GM23338 (cell line): ENCODE measurements at regions not wholly inside any gene's neighbourhood (a gene's known extent, or its start where the extent isn't known, plus 50 kb on each side); places are given as distances from the start of the nearest gene placed in this dataset.

ENCODE experiments used
- ATAC-seq: fragments of 200-7000 bp; cut with Tn5 transposase; 3 replicates; pipeline ENCODE4 v1.9.1; 2020
- DNase-seq: peaks from one replicate; pipeline ENCODE4 v3.0.0-alpha.2; 2015; ENCODE audit warnings: low spot score
- H2AFZ ChIP-seq: fragments of 200-600 bp; sonication (generic); 2 replicates; pipeline ENCODE4 v1.8.0; 2016; ENCODE audit warnings: antibody characterized with exemption, mild to moderate bottlenecking, moderate library complexity
- H3F3A ChIP-seq: fragments of 200-600 bp; sonication (generic); replicated peaks from 2 replicates; pipeline ENCODE4 v1.8.0; 2017; ENCODE audit warnings: antibody characterized with exemption, mixed run types, low read depth
- H3K27ac ChIP-seq: fragments of 200-600 bp; sonication (generic); 2 replicates; pipeline ENCODE4 v1.6.1; 2016; ENCODE audit warnings: low read depth
- H3K27me3 ChIP-seq: fragments of 200-600 bp; sonication (generic); 2 replicates; pipeline ENCODE4 v1.8.0; 2016; ENCODE audit warnings: mild to moderate bottlenecking, mixed run types, moderate library complexity; ENCODE audit not compliant: insufficient read depth
- H3K36me3 ChIP-seq: fragments of 200-600 bp; sonication (generic); 2 replicates; pipeline ENCODE4 v1.8.0; 2016; ENCODE audit warnings: mild to moderate bottlenecking; ENCODE audit not compliant: insufficient read depth
- H3K4me1 ChIP-seq: fragments of 200-600 bp; sonication (generic); 2 replicates; pipeline ENCODE4 v1.8.0; 2016; ENCODE audit warnings: mild to moderate bottlenecking, moderate library complexity; ENCODE audit not compliant: insufficient read depth
- H3K4me2 ChIP-seq: fragments of 200-600 bp; sonication (generic); 2 replicates; pipeline ENCODE4 v1.7.1; 2017; ENCODE audit warnings: mixed run types
- H3K4me3 ChIP-seq: fragments of 200-600 bp; sonication (generic); 2 replicates; pipeline ENCODE4 v1.6.1; 2016; ENCODE audit warnings: mixed run types
- H3K79me2 ChIP-seq: fragments of 200-600 bp; sonication (generic); replicated peaks from 2 replicates; pipeline ENCODE4 v1.8.0; 2017; ENCODE audit warnings: mild to moderate bottlenecking; ENCODE audit not compliant: insufficient read depth
- H3K9me2 ChIP-seq: fragments of 200-600 bp; sonication (generic); 2 replicates; pipeline ENCODE4 v1.8.0; 2017; ENCODE audit not compliant: insufficient read depth
- H4K20me1 ChIP-seq: fragments of 200-600 bp; sonication (generic); replicated peaks from 2 replicates; pipeline ENCODE4 v1.8.0; 2017; ENCODE audit warnings: mild to moderate bottlenecking; ENCODE audit not compliant: insufficient read depth
- H3K27ac Mint-ChIP-seq: 2 replicates; pipeline ENCODE4 v1.8.0; 2020; ENCODE audit warnings: inconsistent platforms, mild to moderate bottlenecking, moderate library complexity, mixed read lengths
- H3K27me3 Mint-ChIP-seq: 3 replicates; pipeline ENCODE4 v1.8.0; 2022; ENCODE audit warnings: low read depth, mild to moderate bottlenecking, moderate library complexity, mixed read lengths, inconsistent platforms; ENCODE audit not compliant: insufficient read depth, poor library complexity
- H3K36me3 Mint-ChIP-seq: 3 replicates; pipeline ENCODE4 v1.8.0; 2021; ENCODE audit warnings: low read depth, mild to moderate bottlenecking, inconsistent platforms, moderate library complexity, mixed read lengths
- H3K4me1 Mint-ChIP-seq: 3 replicates; pipeline ENCODE4 v1.8.0; 2020; ENCODE audit warnings: mild to moderate bottlenecking, inconsistent platforms, mixed read lengths
- H3K4me3 Mint-ChIP-seq: 3 replicates; pipeline ENCODE4 v1.8.0; 2021; ENCODE audit warnings: moderate library complexity, mild to moderate bottlenecking, inconsistent platforms, mixed read lengths
- H3K9me3 Mint-ChIP-seq: 3 replicates; pipeline ENCODE4 v1.8.0; 2020; ENCODE audit warnings: moderate library complexity, mild to moderate bottlenecking, inconsistent platforms, mixed read lengths
- CREB1 ChIP-seq: fragments of 250-450 bp; sonication (Bioruptor Pico); IDR thresholded peaks from 2 replicates; pipeline ENCODE4 v1.5.0; 2020; ENCODE audit warnings: low read depth, mild to moderate bottlenecking, moderate library complexity
- ETS1 ChIP-seq: IDR thresholded peaks from 2 replicates; pipeline ENCODE4 v1.6.1; 2016; ENCODE audit warnings: antibody characterized with exemption
- EZH2 ChIP-seq: fragments of 200-600 bp; sonication (generic); IDR thresholded peaks from one replicate; pipeline ENCODE4 v1.8.0; 2017; ENCODE audit warnings: antibody characterized with exemption, mild to moderate bottlenecking, low read depth; ENCODE audit not compliant: unreplicated experiment
- EZH2phosphoT487 ChIP-seq: fragments of 200-600 bp; sonication (generic); IDR thresholded peaks from one replicate; pipeline ENCODE4 v1.8.1; 2018; ENCODE audit warnings: antibody characterized with exemption; ENCODE audit not compliant: unreplicated experiment
- JUNB ChIP-seq: IDR thresholded peaks from one replicate; pipeline ENCODE4 v1.6.1; 2016; ENCODE audit warnings: antibody characterized with exemption; ENCODE audit not compliant: unreplicated experiment
- NANOG ChIP-seq: IDR thresholded peaks from 2 replicates; pipeline ENCODE4 v1.6.1; 2016; ENCODE audit warnings: antibody characterized with exemption, borderline replicate concordance
- POLR2AphosphoS5 ChIP-seq: IDR thresholded peaks from 2 replicates; pipeline ENCODE4 v1.6.1; 2016; ENCODE audit warnings: antibody characterized with exemption, low read depth
- STAT1 ChIP-seq: IDR thresholded peaks from one replicate; pipeline ENCODE4 v1.6.1; 2016; ENCODE audit warnings: antibody characterized with exemption; ENCODE audit not compliant: unreplicated experiment
- ZNF114 ChIP-seq: fragments of 250-450 bp; sonication (Bioruptor Pico); IDR thresholded peaks from 2 replicates; pipeline ENCODE4 v1.5.0; 2020; ENCODE audit warnings: mild to moderate bottlenecking, moderate library complexity
- ZNF331 ChIP-seq: fragments of 250-450 bp; sonication (Bioruptor Pico); IDR thresholded peaks from 2 replicates; pipeline ENCODE4 v1.5.0; 2020; ENCODE audit warnings: low read depth, mild to moderate bottlenecking, moderate library complexity
- ZNF462 ChIP-seq: fragments of 250-450 bp; sonication (Bioruptor Pico); IDR thresholded peaks from 2 replicates; pipeline ENCODE4 v1.5.0; 2020; ENCODE audit warnings: mild to moderate bottlenecking, moderate library complexity
- TF ChIP-seq, protein P1 (sequence below), 2 experiments: fragments of 200-600 bp in 1 of 2; sonication (generic) in 1 of 2; conservative IDR thresholded peaks; 2 replicates each; pipeline versions ENCODE4 v1.5.1 to v1.6.1; 2016 to 2017; ENCODE audit warnings: antibody characterized with exemption in 2 of 2, low read depth in 2 of 2, mild to moderate bottlenecking in 2 of 2, moderate library complexity in 1 of 2
- TF ChIP-seq, protein P2 (sequence below): IDR thresholded peaks from one replicate; pipeline ENCODE4 v1.6.1; 2018; ENCODE audit warnings: antibody characterized with exemption; ENCODE audit not compliant: unreplicated experiment

DNA sequence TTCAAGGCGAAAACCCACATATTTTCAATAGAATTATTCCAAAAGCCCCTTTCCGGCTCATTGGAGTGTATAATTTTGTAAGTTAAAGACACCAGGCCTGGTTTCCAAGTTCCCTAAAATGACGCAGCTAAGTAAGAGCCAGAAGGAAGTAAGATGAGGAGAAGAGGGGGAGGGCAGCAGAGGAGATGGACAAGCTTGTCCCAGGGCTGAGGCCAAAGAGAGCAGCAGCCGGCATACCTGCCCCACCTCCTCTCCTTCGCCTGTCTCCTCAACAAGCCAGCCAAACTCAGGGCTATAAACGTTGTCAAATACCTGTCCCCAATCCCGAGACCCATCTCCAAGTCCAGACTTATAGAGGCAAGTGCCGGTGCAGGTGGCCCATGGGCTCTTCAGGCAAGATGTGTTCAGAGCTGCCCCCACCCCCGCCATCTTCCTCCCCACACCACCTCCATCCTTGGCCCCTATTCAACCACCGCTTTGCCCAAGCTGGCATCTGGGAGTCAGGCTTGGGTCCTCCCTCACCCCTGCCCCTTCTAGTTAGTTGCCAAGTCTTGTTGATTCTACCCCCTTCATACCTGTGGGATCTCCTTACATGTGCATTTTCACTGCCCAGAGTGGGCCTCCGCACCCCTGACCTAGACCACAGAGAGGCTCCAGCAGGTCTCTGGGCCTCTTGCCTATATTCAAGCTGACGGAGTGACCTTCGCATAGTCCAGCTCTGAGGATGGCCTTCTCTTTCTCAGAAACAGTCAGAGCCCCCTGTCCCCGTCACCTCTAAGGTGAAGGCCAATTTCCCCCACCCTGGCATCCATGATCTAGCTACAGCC, 75.7 kb upstream of the SIRPA start:
- Mint-ChIP-seq H3K36me3 (no peaks in the 10 kb centered on the region), H3K9me3 (no peaks in the 10 kb centered on the region), H3K4me1 (peaks cover 31% of the 10 kb centered on the region), H3K27me3 (peaks cover 8% of the 10 kb centered on the region), H3K4me3 (no peak overlapping the region), H3K27ac (no peak overlapping the region)
- Histone ChIP-seq H3K27me3 (no peaks in the 10 kb centered on the region), H3K4me1 (peaks cover 18% of the 10 kb centered on the region), H2AFZ (no peak overlapping the region), H3K27ac (0 out of 2 replicates have a peak overlapping the region, but pooled peaks have one; percentile 12), H3K36me3 (no peaks in the 10 kb centered on the region), H3F3A (no peaks in the 10 kb centered on the region), H3K79me2 (no peaks in the 10 kb centered on the region), H4K20me1 (no peaks in the 10 kb centered on the region), H3K9me2 (no peaks in the 10 kb centered on the region), H3K4me2 (peak overlapping the region; percentile 70), H3K4me3 (peak overlapping the region; percentile 36; the same call in 1 of the 2 replicates)
- TF ChIP-seq CREB1 (CRISPR knock-in tag) (no peak), JUNB (no peak), POLR2AphosphoS5 (no peak), ZNF462 (CRISPR knock-in tag) (no peak), ZNF114 (CRISPR knock-in tag) (no peak), STAT1 (no peak), ETS1 (no peak), EZH2 (no peak), NANOG (no peak), ZNF331 (CRISPR knock-in tag) (no peak), EZH2phosphoT487 (no peak)
- TF ChIP-seq, protein P1, sequence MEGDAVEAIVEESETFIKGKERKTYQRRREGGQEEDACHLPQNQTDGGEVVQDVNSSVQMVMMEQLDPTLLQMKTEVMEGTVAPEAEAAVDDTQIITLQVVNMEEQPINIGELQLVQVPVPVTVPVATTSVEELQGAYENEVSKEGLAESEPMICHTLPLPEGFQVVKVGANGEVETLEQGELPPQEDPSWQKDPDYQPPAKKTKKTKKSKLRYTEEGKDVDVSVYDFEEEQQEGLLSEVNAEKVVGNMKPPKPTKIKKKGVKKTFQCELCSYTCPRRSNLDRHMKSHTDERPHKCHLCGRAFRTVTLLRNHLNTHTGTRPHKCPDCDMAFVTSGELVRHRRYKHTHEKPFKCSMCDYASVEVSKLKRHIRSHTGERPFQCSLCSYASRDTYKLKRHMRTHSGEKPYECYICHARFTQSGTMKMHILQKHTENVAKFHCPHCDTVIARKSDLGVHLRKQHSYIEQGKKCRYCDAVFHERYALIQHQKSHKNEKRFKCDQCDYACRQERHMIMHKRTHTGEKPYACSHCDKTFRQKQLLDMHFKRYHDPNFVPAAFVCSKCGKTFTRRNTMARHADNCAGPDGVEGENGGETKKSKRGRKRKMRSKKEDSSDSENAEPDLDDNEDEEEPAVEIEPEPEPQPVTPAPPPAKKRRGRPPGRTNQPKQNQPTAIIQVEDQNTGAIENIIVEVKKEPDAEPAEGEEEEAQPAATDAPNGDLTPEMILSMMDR (conservative IDR thresholded peaks at IDR 0.05; ENCODE audit: low read depth in 2 of 2): no peak
- TF ChIP-seq, protein P2, sequence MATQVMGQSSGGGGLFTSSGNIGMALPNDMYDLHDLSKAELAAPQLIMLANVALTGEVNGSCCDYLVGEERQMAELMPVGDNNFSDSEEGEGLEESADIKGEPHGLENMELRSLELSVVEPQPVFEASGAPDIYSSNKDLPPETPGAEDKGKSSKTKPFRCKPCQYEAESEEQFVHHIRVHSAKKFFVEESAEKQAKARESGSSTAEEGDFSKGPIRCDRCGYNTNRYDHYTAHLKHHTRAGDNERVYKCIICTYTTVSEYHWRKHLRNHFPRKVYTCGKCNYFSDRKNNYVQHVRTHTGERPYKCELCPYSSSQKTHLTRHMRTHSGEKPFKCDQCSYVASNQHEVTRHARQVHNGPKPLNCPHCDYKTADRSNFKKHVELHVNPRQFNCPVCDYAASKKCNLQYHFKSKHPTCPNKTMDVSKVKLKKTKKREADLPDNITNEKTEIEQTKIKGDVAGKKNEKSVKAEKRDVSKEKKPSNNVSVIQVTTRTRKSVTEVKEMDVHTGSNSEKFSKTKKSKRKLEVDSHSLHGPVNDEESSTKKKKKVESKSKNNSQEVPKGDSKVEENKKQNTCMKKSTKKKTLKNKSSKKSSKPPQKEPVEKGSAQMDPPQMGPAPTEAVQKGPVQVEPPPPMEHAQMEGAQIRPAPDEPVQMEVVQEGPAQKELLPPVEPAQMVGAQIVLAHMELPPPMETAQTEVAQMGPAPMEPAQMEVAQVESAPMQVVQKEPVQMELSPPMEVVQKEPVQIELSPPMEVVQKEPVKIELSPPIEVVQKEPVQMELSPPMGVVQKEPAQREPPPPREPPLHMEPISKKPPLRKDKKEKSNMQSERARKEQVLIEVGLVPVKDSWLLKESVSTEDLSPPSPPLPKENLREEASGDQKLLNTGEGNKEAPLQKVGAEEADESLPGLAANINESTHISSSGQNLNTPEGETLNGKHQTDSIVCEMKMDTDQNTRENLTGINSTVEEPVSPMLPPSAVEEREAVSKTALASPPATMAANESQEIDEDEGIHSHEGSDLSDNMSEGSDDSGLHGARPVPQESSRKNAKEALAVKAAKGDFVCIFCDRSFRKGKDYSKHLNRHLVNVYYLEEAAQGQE: no peak
- peak; percentile 42 for DNase-seq
- ATAC-seq: peak; percentile 71
